GM19239 (cell line): ENCODE measurements at regions not wholly inside any gene's neighbourhood (a gene's known extent, or its start where the extent isn't known, plus 50 kb on each side); places are given as distances from the start of the nearest gene placed in this dataset.

Experiments
- DNase-seq: peaks from one replicate; pipeline ENCODE4 v3.0.0; 2011; ENCODE audit warnings: low spot score; ENCODE audit not compliant: insufficient read length
- FAIRE-seq: peaks from 2 replicates; lab custom pipeline; 2011; peaks lifted over from hg19 to GRCh38; lab: Jason Lieb, UNC

DNA sequence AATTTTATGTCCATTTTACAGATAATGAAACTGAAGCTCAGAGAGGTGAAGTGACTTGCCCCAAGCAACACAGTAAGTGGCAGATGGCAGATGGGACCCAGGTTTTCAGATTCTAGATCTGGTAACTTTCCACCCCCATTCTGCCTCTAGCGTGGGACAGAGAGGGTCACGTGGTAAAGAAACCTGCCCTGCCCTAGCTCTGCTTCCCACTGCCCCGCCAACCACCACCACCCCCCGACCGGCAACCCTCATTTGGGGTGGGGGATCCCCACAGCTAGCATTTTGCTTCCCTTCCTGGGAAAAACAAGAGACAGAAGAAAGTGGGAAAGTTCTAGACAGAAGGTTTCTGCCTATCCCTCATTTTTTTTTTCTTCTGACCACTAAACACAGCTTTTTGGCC, 172.5 kb downstream of the ACTL7B start:
- DNase-seq (no peak), FAIRE-seq (no peak)

DNA sequence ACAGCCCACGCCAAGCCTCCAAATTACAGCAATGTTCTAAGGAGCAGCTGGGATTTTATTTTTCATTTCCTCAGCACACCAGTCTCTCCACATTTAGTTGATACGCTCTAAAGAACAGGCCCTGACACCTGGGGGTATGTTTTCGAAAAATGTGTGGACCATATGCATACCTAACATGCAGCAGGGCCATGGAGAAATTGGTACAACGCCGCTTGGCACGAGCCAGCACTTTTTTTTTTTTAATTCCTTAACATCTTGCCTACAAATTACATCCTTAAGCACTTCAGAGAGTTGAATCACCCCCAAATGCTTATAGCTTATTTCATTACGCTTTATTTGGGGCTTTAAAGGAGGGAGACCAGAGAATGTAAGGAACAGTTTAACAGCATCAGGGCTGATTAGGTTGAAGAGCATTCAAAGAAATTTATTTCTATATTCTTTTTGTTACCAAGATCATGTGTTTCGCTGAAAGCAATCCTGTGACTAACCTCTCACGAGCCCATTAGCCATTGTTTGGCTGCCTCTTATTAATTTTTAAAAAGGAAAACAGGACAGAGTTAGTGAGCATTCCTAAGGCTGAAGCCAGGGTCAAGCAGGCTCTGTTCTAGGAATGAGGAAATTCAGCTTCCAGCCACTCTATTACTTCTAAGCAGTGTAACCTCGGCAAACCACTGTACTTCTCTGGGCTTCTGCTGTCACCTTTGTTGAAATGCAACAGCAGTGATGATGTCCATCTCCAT, 173.8 kb downstream of the ACTL7B start:
- no peak for FAIRE-seq

GRCh38 chr9:108680946-108681345, 174.8 kb downstream of the ACTL7B start:
- DNase-seq, result no peak
- FAIRE-seq, result no peak

More for the DNA sequence above, 173.8 kb downstream of the ACTL7B start:
- no peak for DNase-seq

DNA sequence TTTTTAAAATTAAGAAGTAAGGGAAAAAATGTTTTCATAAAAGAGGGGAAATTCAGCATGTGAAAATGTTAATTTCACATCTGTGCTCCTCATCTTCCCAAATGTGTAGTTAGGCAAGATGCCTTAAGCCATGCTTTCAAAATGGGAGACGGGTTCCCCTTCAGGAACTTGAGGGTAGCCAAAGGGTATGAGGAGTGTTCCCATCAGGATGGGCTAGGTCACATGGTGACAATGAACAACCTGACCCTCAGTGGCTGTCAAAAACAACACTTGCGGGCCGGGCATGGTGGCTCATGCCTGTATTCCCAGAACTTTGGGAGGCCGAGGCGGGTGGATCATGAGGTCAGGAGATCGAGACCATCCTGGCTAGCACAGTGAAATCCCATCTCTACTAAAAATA, 178.0 kb downstream of the ACTL7B start:
- DNase-seq (no peak), FAIRE-seq (no peak)

GRCh38 chr9:108676355-108676754, 179.4 kb downstream of the ACTL7B start:
- FAIRE-seq (no peak), DNase-seq (no peak)

DNA sequence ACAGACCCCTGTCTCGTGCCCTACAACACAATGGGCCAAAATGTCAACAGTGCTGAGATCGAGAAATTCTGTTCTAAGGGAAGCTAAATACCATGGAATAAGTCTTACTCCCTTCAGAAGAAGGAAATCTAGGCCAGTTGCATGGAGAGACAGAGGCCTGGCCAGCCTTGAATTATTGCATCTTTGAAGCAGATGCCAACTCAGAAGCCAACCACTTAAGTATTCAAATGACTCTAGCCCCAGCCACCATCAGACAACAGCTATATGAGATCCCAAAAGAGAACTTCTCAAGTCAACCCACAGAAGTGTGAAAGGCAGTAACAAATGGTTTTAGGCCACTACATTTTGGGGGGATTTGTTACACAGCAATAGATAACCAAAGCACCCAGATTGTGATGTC, 180.1 kb downstream of the ACTL7B start:
- DNase-seq (no peak), FAIRE-seq (no peak)

DNA sequence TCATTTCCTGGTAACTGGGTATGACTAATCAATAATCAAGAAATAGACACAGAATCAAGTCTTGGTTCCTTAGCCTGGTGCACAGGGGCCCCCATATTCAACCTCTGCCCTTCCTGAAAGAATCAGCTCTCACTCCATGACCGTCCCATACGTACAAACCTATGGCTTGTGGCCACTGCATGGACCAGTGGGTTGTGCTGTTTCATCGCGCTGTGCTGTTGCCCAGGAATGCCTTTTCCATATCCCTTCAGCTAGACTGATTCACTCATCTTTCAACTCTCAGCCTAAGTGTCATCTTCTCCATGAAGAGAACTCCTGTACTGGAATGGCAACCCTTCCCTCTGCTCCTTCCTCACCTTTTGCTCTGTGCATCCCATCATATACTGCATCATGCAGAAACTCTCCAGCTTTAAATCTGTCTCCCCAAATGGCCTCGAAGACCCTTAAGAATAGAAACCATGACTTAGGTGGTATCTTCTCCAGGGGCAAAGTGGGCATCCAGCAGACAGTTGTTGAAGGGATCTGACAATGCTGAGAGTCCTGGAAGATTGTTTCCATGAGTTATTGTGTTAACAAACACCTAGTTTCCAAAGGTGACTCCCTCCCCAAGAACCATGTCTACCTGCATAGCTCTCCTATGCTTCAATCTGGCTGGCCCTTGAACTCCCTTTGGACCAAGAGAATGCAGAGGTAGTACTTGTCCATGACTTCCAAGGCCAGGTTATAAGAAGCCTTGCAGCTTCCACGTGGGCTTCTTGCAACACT, 180.8 kb downstream of the ACTL7B start:
- no peak for DNase-seq
- FAIRE-seq, result no peak

DNA sequence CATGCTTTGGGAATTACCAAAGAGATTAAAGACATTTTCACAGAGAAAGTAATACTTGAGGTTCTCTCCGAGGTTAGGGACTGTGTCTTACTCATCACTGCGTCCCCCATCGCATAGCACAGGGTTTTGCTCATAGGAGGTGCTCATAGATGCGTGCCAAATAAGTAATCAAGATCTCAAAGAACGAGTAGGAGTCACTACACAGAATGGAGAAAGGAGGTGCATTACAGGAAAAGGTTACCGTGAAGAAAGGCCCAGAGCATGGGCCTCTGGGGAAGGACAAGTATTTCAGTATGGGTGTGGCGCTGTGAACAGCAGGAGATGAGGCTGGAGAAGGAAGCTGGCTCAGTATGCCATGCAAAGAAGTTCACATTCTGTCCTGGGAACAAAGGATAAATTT, 182.4 kb downstream of the ACTL7B start:
- FAIRE-seq, result no peak
- no peak for DNase-seq

GRCh38 chr9:108672475-108673190, 183.2 kb downstream of the ACTL7B start:
- DNase-seq (no peak), FAIRE-seq (no peak)

DNA sequence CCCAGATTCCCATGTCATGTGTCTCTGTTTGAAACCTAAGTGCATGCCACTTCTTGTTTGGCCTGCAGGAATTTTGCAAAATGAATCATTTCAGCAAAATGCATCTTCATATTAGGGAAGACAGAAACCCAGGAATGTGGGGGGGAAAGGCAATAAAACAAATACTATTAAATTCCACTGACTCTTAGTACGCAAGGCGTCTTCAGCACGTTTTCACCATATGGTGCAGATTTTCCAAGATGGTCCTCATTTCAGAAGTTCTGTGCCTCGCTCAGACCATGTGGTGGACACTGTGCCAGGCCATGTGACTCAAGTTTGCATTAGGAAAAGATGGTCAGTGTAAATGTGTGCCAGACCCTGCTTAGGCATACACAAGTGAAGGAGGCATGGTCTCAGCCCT, 184.0 kb downstream of the ACTL7B start:
- no peak for FAIRE-seq
- no peak for DNase-seq

DNA sequence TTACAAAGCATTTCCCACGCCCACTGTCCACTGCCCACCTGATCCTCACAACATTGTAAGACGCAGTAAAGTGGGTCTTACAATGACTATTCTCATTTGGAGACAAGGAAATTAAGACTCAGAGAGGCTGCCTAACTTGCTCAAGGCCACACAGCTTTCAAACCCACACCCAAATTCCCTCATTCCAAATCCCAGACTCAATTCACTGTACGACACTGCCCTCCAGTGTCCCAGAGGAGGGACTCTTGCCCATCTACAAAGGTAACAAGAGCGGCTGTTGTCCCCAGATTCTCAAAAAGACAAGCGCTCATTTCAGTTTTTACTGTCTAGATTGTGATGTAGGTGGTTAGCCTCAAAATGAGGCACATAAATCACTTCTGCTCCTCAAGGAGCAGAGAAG, 184.6 kb downstream of the ACTL7B start:
- DNase-seq (no peak), FAIRE-seq (no peak)

DNA sequence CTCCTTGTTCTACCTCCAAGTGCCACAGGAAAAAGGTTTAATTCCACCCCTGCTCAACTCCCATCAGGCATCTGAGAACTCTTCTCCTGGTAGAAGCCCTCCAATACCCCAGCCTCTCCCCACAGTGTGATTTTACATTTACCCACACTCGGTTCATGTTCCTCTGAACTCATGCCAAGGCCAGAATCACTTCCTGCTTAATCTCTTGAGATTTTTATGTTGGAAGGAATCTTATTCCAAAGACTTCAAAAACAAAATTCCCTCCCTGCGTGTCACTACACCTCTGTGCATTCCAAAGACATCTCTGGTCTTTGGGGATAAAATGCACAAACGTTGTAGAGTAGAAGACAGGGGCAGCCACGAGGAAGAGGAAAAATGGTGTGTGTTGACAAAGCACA, 186.8 kb downstream of the ACTL7B start:
- FAIRE-seq (no peak), DNase-seq (no peak)

- DNase-seq, result no peak
- FAIRE-seq, result no peak
Measured at GRCh38 chr9:108668191-108668937, 187.4 kb downstream of the ACTL7B start.

DNA sequence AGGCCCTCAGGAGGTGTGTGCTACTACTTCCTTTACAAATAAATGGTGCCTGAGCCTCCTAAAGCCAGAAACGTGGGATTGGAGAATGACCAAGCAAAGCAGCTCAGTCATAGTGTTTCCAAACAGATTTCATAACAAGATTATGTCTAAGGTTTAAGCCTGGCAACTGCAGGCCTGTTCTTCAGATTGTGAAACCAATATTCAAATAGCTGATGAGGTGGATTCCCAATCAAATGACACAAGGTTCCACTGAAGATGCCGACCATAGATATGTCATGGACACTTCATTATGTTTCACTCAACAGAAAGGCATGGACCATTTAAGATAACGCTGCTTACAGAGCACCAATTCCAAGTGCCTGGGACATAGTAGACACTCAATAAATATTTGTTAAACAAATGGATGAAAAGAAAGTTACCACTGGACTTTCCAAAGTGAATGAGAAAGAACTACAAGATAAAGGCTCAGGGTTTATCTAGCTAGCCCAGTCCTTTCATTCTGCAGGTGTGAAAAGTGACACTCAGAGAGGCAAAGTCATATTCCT, 189.5 kb downstream of the ACTL7B start:
- FAIRE-seq (no peak), DNase-seq (no peak)

- FAIRE-seq (no peak), DNase-seq (no peak)
Measured at GRCh38 chr9:108665521-108666239, 190.1 kb downstream of the ACTL7B start.

DNA sequence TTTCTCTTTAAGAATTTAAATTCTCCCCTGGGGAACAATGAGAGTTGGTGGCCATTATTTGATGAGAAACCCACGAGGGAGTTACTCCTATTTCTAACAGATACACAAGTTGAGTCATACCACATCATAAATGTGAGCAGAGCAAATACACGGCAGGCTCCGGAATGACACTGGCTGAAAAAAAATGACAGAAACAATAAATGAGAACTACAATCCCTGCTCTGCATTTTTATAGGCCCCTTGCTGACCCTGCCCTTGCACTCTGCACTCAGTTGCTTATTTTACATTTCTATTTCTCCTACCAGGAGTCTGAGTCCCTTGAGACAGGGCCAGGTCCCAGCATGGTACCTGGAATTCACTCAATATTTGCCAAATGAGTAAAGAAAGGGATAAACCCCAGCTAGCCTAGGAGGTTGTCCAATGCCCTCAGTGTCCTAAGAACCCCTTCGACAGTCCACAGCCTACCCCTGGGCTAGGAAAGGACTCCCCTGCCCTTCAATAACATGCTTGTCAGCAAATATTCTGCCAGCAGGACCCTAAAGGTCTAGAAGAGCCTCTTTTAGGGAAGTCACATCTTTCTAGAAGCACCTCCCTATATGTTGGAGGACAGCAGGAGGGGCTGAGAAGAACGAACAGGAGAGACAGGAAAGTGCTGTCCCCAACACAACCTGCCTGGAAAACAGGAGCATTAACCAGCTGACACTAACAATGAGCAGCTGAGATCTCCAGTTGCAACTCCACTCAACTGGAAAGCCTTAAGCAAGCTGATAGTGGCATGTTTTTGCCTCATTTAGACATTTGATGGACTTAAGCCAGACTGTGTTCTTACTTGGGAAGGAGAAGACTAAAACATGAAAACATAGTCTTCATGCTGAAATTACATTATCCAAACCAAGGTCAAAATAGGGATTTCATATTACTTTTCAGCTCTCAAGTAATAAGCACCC, 191.2 kb downstream of the ACTL7B start:
- DNase-seq, result no peak
- no peak for FAIRE-seq

DNA sequence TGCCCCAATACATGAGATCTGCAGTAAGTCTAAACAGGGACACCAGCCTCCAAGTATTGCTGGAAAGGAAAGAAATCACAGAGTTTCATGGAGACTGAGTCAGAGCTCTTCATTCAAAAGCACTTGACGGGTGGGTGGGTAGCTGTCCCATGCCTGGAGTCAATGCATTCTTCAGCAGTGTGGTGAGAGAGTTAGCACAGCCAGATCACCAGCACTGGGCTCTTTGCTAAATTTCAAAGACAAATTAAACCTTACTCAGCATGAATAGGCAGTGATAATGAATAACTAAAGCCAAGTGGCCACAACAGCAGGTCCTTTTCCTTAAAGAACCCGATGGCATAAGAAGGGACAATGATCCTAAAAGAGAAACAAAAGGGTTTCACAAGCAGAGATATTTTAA, 192.4 kb downstream of the ACTL7B start:
- FAIRE-seq, result no peak
- no peak for DNase-seq

DNA sequence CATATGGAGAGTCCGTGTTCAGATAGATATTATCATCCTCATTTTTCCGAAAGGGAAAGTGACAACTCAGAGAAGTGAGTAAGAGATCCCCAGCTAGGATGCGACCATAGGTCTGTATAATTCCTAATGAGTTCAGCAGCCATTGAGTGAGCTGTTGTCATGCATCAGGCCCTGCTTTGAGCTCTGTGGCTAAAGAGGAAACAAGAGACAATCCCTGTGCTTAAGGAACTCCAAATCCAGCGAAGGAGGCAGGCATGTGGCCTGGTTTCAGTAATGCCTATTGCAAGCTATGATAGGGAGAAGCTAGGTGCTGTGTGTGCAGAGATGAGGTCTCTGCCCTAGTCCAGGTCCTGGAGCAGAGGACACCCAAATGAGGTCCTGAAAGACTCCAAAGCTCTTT, 192.8 kb downstream of the ACTL7B start:
- no peak for DNase-seq
- no peak for FAIRE-seq
